ENCODE measurements at regions not wholly inside any gene's neighbourhood (a gene's known extent, or its start where the extent isn't known, plus 50 kb on each side); places are given as distances from the start of the nearest gene placed in this dataset.

GRCh38 chr10:107434201-107434600, 269.7 kb upstream of the SORCS1 start:
- Mint-ChIP-seq H3K27ac (no peak overlapping the region), H3K4me1 (no peaks in the 10 kb centered on the region), H3K36me3 (ENCODE audit: low read depth) (no peaks in the 10 kb centered on the region; the same call in 2 of the 3 replicates), H3K9me3 (no peaks in the 10 kb centered on the region), H3K27me3 (ENCODE audit: insufficient read depth, low read depth, poor library complexity) (no peaks in the 10 kb centered on the region), H3K4me3 (no peak overlapping the region)
- TF ChIP-seq POLR2AphosphoS5 (IDR thresholded peaks at IDR 0.05; ENCODE audit: low read depth) (no peak), ZNF331 (CRISPR knock-in tag; IDR thresholded peaks at IDR 0.05; ENCODE audit: low read depth) (no peak), EZH2 (IDR thresholded peaks at IDR 0.05; ENCODE audit: low read depth, unreplicated experiment) (no peak), ZNF462 (CRISPR knock-in tag; IDR thresholded peaks at IDR 0.05) (no peak), REST (IDR thresholded peaks at IDR 0.05; ENCODE audit: unreplicated experiment) (no peak), ZNF114 (CRISPR knock-in tag; IDR thresholded peaks at IDR 0.05) (no peak), EZH2phosphoT487 (IDR thresholded peaks at IDR 0.05; ENCODE audit: unreplicated experiment) (no peak), CREB1 (CRISPR knock-in tag; IDR thresholded peaks at IDR 0.05; ENCODE audit: low read depth) (no peak), JUNB (IDR thresholded peaks at IDR 0.05; ENCODE audit: unreplicated experiment) (no peak), CTCF (conservative IDR thresholded peaks at IDR 0.05; ENCODE audit: low read depth in 2 of 2) (no peak), NANOG (IDR thresholded peaks at IDR 0.05; ENCODE audit: borderline replicate concordance) (no peak), STAT1 (IDR thresholded peaks at IDR 0.05; ENCODE audit: unreplicated experiment) (no peak)
- TF ChIP-seq, protein P1, sequence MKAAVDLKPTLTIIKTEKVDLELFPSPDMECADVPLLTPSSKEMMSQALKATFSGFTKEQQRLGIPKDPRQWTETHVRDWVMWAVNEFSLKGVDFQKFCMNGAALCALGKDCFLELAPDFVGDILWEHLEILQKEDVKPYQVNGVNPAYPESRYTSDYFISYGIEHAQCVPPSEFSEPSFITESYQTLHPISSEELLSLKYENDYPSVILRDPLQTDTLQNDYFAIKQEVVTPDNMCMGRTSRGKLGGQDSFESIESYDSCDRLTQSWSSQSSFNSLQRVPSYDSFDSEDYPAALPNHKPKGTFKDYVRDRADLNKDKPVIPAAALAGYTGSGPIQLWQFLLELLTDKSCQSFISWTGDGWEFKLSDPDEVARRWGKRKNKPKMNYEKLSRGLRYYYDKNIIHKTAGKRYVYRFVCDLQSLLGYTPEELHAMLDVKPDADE (IDR thresholded peaks at IDR 0.05): no peak
- Histone ChIP-seq H4K20me1 (replicated peaks; ENCODE audit: insufficient read depth) (no peaks in the 10 kb centered on the region), H2AFZ (no peak overlapping the region), H3K79me2 (replicated peaks; ENCODE audit: insufficient read depth) (no peaks in the 10 kb centered on the region), H3K36me3 (ENCODE audit: insufficient read depth) (no peaks in the 10 kb centered on the region), H3F3A (replicated peaks; ENCODE audit: low read depth) (no peaks in the 10 kb centered on the region), H3K27ac (ENCODE audit: low read depth) (no peak overlapping the region), H3K4me3 (no peak overlapping the region), H3K9me2 (ENCODE audit: insufficient read depth) (no peaks in the 10 kb centered on the region), H3K4me1 (ENCODE audit: insufficient read depth) (no peaks in the 10 kb centered on the region), H3K27me3 (ENCODE audit: insufficient read depth) (no peaks in the 10 kb centered on the region), H3K4me2 (no peak overlapping the region)
- ATAC-seq: no peak
- no peak for DNase-seq (ENCODE audit: low spot score)

Measured in GM23338 (cell line).